GM12892 (cell line): ENCODE measurements at regions not wholly inside any gene's neighbourhood (a gene's known extent, or its start where the extent isn't known, plus 50 kb on each side); places are given as distances from the start of the nearest gene placed in this dataset.

ENCODE experiments used
- POLR2A ChIP-seq: IDR thresholded peaks from 2 replicates; pipeline ENCODE4 v1.6.1; 2011; ENCODE audit warnings: low read depth, low read length, control low read depth
- TAF1 ChIP-seq: IDR thresholded peaks from 2 replicates; pipeline ENCODE4 v1.6.1; 2011; ENCODE audit warnings: low read depth, mild to moderate bottlenecking, control low read depth, low read length, borderline replicate concordance

- TF ChIP-seq POLR2A (no peak), TAF1 (no peak)
These were observed 88.9 kb upstream of the ARHGAP5 start for GRCh38 chr14:31988244-31988643.
